ENCODE measurements at regions not wholly inside any gene's neighbourhood (a gene's known extent, or its start where the extent isn't known, plus 50 kb on each side); places are given as distances from the start of the nearest gene placed in this dataset.

- TF ChIP-seq CTCF (IDR thresholded peaks at IDR 0.05) (no peak), POLR2A (IDR thresholded peaks at IDR 0.05) (no peak), EP300 (IDR thresholded peaks at IDR 0.05) (no peak)
Observed at GRCh38 chr15:77702211-77702957, 69.7 kb upstream of the LINGO1 start.

All from ovary (tissue), 3 donors.